Sigmoid colon (tissue), 4 donors: ENCODE measurements at regions not wholly inside any gene's neighbourhood (a gene's known extent, or its start where the extent isn't known, plus 50 kb on each side); places are given as distances from the start of the nearest gene placed in this dataset.

Source experiments
- CTCF ChIP-seq, 4 experiments: fragments of 450-650 bp in 3 of 4; fragments of 200-600 bp in 1 of 4; IDR thresholded peaks; one replicate each; pipeline ENCODE4 v1.5.1; 2016 to 2019; ENCODE audit warnings: antibody characterized with exemption in 4 of 4, mild to moderate bottlenecking in 3 of 4, moderate library complexity in 2 of 4
- EP300 ChIP-seq, 4 donors: sonication (generic); formaldehyde crosslinking; IDR thresholded peaks; one replicate each; pipeline ENCODE4 v1.6.1; 2017; ENCODE audit warnings: antibody characterized with exemption in 4 of 4
- POLR2A ChIP-seq, 2 donors: fragments of 450-650 bp; IDR thresholded peaks; one replicate each; pipeline ENCODE4 v1.6.1; 2016; ENCODE audit warnings: antibody characterized with exemption in 2 of 2, mild to moderate bottlenecking in 2 of 2, moderate library complexity in 2 of 2
- POLR2AphosphoS5 ChIP-seq, 4 donors: sonication (generic); formaldehyde crosslinking; IDR thresholded peaks; one replicate each; pipeline ENCODE4 v1.6.1; 2017; ENCODE audit warnings: antibody characterized with exemption in 4 of 4

DNA sequence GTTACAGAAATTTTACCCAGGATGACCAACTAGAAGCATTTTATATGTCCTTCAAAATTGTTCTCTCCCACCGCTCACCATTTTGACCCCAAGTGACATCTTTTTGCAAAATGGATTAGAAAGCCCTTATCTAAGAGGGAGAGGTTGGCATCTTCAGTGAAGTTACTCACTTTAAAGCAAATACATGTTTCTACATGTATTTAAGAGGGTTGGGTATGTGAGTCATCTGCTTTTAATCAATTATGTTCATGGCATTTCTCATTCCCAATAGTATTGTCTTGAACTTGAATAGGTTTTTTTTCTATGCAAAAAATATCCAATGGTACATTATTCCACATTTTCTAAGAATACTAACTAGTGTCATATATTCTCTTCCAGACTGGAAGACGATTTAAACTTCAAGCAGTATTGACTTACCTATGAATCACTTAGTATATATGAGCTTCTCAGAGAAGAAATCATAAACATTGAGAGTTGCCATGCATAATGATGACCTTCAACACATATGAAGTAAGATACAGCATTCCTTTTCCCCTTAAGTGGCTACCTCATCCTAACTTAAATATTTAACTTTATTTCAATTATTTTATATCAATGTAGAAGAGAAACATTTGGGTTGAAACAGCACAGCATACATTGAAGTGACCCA lies 132.8 kb downstream of the POLR1F start:
- no peak for TF ChIP-seq CTCF (IDR thresholded peaks at IDR 0.05)
- TF ChIP-seq POLR2A (IDR thresholded peaks at IDR 0.05), result no peak
- TF ChIP-seq POLR2AphosphoS5 (IDR thresholded peaks at IDR 0.05), result no peak
- no peak for TF ChIP-seq EP300 (IDR thresholded peaks at IDR 0.05)
